ENCODE measurements at regions not wholly inside any gene's neighbourhood (a gene's known extent, or its start where the extent isn't known, plus 50 kb on each side); places are given as distances from the start of the nearest gene placed in this dataset.
"Not testable (repeated sequence)": the region's sequence is repeated elsewhere in the genome, so short reads cannot be mapped to it uniquely, and the experiment has no call there.

DNA sequence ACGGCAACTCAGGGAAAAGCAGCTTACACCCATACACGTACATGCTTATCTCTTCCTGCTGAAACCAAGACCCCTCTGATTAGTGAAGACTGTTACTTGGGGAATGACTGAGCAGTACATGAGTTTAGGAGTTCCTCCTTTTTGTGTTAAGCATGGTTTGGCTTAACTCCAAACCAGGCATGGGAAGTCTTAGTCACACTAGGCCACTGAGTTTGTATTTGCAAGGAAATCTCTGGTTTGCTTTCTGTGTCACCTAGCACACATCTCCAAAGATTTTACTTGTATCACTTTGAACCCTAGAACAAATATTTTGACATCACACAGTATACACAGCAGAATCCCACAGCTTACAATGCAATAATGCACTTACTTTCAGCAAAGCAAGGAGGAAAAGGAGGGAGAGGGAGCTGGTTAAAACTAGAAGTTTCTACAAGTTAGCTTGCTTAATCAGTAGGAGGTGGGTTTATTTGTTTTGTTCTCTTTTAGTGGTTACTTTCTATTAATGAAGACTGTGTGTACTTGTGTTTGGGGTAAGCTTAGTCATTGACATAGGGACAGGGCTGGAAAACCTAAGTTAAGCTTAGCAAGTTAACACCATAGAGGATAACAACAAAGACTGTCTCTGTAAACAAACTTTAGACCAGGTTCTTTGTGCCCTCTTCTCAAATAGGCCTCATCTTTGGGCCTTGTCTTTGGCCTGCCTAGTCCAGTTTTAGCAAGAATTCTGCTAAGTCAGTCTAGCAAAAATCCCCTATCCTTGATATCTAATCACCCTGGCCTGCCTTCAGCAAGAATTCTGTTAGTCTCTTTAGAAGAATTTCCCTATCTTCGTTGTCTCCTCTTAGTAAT is 219.4 kb downstream of the MREG start:
- DNase-seq: no peak

GRCh38 chr2:215791481-215791937 is 221.8 kb downstream of the MREG start:
- DNase-seq: no peak

GRCh38 chr2:215790523-215791421 is 222.6 kb downstream of the MREG start:
- DNase-seq: no peak

DNA sequence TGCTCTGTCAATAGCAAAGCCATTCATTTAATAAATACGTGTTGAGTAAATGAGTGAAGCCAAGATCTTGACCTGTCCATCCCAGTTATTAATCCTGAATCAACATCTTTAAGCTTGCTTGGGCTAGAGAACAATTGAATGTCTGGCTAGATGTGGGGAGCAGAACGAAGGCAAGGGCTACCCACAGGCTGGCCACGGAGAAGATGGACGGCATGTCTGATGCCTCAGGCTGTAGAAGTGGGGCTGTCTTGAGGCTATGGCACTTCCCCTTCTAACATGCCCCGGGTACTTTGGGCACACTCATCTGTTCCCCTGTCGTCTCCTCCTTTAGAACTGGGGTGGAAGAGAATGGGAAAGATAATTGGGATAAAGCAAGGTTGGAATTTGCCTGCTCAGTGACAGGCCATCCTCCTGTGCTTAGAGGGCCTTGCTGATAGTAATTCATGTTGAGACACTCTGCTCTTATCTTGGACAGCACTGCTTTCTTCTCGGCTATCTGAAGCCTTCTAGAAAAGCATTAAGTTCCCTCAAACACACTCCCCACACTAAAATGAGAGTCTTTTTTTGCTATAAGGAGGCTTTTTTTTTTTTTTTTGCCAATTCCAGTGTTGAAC is 225.7 kb downstream of the MREG start:
- no peak for DNase-seq

- no peak for DNase-seq
Measured at GRCh38 chr2:215787025-215787424, 226.3 kb downstream of the MREG start.

- no peak for DNase-seq
Measured at GRCh38 chr2:215784371-215784783, 229.0 kb downstream of the MREG start.

GRCh38 chr2:215783640-215784039 is 229.7 kb downstream of the MREG start:
- not testable (repeated sequence) for DNase-seq

DNA sequence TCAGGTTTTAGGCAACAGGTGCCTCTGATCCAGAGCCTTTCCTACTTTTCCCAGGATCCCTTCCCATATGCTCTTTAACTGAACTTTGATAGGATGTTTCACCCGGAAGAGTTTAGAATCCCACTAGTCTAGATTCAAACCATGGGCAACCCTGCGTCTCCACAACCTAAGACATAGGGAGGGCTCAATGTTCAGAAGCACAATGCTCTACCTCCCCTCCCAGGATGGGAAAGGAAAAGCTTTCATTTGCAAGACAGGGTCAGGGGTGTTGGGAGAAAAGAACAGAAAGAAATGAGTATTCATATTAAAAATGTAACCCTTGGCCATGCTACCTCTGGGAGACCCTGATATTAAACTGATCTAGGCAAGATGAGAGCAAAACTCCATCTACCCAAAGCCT is 230.4 kb downstream of the MREG start:
- DNase-seq: no peak

GRCh38 chr2:215782295-215782694 is 231.1 kb downstream of the MREG start:
- DNase-seq: no peak

DNA sequence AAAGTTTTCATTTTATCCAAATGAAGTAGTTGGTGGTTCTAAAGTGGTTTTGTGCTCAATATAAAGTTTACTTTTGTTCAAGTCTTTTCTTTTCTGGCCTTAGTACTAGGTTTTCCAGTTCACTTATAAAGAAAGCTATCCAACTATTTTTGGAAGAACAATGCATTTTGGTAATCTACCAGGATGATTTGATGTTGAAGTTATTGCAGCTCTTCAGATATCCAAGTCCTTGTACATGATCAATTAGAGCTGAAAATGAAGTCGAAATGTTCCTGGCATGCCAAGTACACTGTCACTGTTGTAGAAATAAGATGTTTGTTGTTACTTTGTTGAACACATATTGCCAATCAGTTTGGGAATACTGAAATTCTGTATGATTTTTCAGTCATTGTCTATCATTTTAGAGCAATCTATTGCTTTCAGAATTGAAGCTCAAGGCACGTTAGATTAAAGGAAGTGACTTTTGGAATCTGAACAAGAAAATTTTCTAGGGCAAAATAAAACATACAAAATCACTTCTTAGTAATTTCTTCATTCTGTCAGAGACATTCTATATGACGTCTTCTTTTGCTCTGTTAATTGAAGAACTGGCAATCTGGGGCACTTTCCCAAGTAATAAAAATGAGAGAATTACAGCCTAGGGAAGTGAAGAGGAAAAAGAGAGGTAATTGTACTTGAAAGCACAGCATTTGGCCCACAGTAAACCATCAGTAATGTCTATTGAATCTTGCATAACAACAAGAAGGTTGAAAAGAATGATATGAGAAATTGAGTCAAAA is 232.3 kb downstream of the MREG start:
- no peak for DNase-seq

- DNase-seq: no peak
Measured at GRCh38 chr2:215780313-215780712, 233.0 kb downstream of the MREG start.

DNA sequence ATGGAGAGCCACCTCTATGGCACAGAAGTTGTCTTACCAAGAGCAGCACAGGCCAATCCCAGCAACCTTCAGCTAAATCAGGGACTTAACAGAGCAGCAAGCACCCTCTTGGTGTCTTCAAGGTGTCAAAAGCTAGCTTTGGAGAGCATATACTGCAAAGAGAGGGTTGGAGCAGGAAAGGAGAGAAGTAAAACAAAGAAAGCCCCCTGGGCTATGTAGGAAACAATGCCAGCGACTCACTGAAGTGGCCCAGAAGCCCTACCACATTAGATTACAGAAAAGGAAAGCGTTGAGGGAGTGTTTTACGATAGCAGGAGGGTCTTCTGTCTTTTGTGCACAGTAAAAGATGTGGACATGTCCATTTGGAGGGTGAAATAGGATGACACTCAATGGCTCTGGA is 233.4 kb downstream of the MREG start:
- DNase-seq: no peak

- DNase-seq: no peak
Measured at GRCh38 chr2:215777465-215778044, 235.8 kb downstream of the MREG start.

DNA sequence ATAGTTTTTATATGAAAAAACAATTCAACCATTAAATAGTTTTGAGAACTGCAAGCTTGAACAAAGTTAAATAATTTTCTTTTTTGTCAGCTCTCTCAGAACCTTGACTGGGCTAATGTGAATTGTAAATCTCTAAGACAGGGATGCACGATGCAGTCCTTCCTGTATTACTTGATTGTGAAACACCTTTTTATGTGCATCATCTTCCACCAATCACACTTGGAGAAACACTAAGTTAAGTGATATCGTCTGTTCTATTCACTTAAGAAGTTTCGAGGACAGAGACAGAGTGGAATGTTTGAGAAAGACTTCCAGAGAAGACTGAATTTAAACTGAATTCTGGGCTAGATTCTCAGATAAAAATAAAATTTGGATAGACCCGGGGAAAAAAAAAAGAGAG is 238.2 kb downstream of the MREG start:
- no peak for DNase-seq

DNA sequence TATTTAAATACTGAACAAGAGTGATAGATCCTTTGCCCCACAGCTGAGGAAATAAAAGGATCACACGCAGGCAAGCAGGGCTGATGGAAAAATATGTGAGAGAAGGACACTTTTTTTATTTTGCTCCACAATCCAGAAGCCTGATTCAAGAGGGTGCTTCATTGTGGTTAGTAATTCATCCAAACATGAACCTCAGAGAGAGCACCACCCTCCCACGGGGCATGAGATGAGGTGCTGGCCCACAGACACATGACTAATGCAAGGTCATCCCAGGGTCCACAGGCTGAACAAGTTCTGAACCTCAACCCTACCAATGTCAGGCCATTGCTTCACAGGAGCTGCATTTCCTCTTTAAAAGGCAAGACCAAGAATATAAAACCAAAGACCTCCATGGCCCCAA is 239.6 kb downstream of the MREG start:
- DNase-seq: no peak

GRCh38 chr2:215772634-215773563 is 240.5 kb downstream of the MREG start:
- no peak for DNase-seq

DNA sequence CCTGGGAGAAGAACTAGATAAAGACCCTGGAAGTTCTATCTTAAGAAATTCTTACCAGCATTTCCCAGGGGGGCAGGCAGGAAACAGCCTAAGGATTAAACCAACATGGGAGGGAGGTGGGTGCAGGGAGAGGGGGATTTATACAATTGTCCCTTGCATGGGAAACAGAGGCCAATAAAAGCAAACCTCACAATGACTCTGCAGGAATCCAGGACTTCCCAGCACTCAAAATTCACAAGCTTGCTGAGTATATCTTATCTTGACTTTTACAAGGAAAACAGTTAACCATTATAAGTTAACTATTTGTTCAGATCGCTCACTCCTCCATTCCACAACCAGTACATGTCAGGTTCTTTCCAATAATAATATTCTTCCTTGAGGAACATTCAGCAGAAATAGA is 241.3 kb downstream of the MREG start:
- DNase-seq: no peak

GRCh38 chr2:215771241-215771640 is 242.1 kb downstream of the MREG start:
- DNase-seq: no peak

GRCh38 chr2:215770668-215771067 is 242.7 kb downstream of the MREG start:
- DNase-seq: no peak

- no peak for DNase-seq
Measured at GRCh38 chr2:215769246-215769645, 244.1 kb downstream of the MREG start.

DNA sequence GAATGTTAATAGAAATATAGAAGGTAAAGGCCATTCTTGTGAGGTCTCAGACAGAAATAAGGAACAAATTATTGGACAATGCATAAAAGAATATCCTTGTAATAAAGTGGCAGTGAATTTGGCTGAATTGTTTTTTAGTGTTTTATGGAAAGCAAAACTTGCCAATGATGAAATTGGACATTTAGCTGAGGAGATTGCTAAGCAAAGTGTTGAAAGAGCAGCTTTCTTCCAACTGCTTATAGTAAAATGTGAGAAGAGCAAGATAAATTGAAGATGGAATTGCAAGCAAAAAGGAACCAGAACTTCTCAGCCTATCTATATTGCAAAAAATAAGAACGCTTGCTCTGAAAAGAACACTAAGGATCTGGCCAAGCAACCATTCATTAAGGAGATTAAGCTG is 245.7 kb downstream of the MREG start:
- no peak for DNase-seq

All from SW 1271 (cell line).